ENCODE measurements at regions not wholly inside any gene's neighbourhood (a gene's known extent, or its start where the extent isn't known, plus 50 kb on each side); places are given as distances from the start of the nearest gene placed in this dataset.

DNA sequence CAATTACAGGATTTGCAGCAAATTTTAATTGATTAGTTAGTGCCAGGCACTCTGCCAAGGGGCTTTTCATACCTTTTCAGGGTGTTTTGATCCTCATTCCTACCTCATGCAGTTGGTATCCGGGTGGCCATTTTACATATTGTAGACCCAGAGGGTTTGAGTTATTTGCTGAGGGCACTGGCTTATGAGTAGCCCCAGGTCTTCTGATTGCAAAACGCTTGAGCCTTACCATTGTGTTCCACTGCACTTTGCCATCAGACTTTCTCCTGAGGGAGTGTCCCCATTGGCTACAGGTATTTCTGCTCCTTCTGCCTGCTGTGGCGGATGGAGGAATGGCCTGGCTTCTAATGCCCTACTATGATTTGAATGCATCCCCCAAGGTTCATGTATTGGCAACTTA is 257.8 kb upstream of the CRY1 start:
- no peak for ATAC-seq

DNA sequence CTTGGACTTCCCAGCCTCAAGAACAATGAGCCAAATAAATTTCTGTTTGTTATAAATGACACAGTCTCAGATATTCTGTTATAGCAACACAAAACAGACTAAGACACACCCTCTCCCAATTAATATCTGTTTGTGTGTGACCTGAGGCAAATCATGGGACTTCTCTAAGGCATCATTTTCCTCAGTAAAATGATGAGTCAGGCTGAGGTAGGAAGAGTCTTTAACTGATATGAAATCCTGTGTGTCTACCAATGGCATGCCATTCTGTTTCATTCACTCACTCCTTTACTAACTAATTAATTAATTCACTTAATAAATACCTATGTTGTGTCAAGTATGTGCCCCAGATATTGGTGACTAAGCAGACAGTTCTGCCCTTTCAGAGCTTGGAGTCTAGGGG is 258.4 kb upstream of the CRY1 start:
- no peak for ATAC-seq

DNA sequence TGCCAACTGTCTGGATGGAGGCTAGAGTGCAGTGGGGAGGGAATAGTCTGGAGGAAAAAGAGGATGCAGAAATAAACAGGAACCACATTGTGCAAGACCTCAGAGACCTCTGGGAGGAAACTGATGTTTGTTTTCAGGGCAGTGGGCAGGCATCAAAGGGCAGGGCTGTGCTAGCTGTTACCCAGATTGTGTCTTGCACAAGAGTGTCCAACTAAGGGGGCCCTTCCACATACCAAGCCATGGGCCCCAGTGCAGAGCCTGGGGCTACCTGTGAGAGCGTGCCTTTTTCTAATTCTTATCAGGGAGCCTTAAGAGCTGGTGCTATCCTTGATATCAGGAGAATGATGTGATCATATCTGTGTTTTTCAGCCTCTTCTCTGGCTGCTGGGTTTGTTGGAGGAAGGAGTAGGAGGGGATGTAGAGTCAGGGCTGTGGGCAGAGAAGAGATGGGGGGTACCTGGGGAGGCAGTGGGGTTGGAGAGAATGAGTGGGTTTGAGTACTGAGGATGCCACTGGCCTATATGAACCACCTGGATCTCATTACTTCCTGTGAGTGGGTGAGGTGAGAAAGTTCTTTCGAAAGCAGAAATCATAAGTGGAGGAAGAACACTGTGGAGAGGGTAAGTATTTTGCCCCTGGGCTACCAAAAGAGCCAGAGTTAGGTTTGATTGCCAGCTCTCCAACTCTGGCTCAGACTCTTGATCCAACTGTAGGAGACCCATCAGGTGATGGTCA is 259.2 kb upstream of the CRY1 start:
- ATAC-seq: no peak

DNA sequence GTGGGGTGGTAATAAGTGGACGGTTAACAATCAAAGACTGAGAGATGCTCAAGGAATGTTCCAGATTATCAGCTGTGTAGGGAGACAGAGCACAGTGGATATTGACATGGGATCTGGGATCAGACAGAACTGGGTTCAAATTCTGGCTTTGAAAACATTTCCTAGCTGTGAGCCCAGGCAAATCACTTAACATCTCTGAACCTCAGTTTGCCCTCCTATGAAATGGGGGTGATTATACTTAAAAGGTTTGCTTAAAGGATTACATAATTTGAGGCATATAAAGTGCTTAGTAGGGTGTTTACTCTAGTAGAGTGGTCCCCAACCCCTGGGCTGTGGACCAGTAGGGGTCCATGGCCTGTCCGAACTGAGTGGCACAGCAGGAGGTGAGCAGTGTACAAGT is 260.0 kb upstream of the CRY1 start:
- ATAC-seq: no peak

DNA sequence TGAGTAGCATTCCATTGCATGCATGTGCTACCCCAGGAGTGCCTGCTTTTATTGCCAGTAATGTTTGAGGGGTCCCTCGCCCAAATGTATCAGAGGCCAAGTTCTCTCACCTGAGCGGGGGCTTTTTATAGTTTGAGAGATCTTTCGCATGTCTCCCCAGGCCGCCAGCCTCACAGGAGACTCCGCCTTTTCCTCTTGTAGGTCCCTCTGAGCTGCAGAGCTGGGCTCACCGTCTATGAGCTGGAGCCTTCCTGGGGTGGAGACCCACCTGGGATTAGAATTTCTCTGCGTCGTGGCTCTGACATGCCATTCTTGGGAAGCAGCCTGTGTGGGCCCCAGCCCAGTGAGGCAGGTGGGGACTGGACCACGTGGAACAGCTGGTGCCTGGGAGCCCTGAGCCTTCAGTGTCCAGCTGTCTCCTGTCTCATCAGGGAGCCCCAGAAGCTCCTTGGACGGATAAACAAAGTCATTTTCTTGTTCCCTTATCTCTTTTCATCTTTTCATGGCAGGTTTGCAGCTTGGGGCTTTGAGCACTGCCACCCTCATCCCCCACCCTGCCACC is 261.7 kb upstream of the CRY1 start:
- no peak for ATAC-seq

DNA sequence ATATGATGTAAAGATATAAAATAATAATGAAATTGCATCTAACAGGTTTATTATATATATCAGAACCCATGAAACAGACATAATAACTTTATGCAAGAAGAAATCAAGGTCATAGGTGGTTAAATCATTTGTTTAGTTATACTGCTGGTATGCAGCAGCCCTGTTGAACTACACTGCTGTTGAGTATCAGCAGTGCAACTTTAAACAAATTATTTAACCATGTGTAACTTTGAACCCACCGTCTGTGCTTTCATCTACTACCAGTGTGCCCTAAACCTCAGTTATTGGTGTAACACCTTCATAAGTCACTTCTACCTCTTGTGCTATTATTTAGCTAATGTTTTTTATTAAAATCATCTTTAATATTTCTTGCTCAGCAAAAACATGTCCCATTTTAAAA is 262.3 kb upstream of the CRY1 start:
- no peak for ATAC-seq

DNA sequence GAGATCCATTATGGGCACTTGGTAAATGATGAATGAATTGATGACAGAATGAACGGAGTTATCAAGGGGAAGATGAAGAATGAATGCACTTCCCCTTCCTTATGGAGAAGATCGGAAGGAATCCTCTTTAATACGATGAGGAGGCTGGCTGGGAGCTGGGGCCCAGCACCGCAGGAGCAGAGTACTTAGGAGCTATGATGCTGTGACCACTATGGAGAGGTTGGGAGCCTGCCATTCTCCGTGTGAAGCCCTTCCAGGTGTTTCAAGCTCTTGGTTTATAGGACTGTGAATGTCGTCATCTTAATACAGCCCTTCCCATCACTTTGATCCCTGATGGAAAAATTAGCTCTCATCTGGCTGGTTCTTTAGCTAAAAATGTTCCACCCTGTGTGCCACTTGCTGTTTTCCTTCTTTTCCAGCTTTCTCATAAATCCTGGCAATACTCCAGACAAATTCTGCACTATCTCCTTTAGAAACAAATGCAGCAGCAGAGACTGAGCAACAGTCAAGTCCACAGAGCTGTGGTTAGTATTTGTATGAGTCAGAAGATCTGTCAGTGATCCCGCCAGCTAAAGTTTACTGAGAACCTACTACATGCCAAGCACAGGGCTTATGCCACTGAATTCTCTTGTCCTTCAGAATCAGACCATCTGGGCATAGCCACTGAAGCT is 263.1 kb upstream of the CRY1 start:
- ATAC-seq: peak; percentile 48

DNA sequence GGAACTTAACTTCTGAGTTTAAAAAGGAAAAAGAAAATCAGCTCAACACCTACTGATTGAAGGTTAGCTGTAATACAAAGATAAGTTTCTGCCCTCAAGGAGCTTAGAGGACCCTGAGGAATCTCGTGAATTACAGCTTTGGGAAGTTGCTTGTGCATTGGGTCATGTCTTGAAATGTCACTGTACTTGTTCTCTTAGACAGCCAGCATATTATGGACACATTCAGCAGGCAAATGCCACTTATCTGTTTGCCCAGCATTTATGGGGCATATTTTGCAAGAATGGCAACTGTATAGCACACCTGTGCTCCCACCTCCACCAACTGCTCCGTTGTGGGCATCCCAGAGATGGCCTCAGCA is 263.6 kb upstream of the CRY1 start:
- ATAC-seq: no peak

DNA sequence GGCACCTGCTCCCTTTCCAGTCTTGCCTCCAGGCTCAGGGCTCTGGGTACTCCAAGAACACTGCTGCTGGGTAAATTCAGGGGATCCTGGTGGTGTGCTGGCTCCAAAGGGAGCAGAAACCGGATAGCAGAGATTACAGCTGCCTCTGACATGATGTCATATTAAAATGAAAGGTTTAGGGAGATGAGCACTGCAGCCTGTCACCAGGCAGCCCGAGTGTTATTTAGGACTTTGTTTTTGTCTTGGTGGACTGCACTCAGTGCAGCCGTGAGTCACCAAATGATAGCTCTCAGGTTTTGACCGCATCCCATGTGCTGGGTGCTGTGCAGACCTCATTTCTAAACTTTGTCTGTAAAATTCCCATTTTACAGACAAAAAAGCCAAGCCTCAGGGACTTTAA is 266.0 kb upstream of the CRY1 start:
- ATAC-seq: peak; percentile 20

DNA sequence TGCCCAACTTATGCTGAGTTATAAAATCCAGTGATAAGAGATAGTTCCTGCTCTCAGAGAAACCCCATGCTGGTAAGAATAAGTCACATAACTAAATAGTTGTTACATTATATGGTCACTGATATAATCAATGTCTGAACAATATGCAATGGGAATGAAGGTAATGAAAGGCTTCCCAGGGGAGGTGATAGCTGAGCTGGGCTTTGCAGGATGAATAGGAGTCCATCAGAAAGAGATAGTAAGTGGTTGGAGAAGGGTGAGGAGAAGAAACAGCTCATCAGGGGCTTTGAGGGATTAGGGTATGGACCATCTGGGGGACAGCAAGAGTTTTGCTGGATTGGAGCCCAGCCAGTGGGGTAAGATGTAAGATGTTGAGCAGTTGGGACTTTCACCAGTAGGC is 266.7 kb upstream of the CRY1 start:
- ATAC-seq: no peak

DNA sequence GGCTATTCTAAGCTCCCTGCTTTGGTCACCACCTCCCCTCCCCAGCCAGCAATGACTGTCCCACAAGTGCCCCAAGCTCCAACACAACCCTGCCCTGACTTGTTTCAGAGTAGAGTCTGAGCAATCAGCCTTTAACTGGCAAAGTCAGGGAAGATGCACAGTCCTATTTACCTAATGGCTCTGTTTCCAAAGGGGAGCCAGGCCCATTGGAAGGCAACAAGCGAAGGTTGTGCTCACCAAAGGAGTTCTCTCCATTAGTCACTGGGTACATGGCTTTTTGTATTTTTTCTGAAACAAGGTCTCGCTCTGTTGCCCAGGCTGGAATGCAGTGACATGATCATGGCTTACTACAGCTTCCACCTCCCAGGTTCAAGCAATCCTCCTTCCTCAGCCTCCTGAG is 267.1 kb upstream of the CRY1 start:
- peak; percentile 89 for ATAC-seq

DNA sequence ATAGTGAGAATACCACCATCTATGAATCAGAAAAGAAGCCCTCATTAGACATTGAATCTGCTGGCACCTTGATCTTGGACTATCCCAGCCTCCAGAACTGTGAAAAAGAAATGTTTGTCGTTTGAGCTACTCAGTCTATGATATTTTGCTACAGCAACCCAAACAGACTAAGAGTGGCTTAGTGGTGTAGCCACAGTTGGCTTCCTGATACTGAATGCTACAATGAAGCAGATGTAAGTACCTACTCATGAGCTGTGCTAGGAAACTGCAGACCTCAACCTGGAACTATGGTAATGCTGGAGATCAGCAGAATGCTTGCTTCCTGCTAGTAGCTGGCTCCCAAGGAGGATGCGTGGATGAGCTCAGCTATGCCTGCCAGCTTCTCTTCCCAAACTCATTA is 268.6 kb upstream of the CRY1 start:
- ATAC-seq: no peak

DNA sequence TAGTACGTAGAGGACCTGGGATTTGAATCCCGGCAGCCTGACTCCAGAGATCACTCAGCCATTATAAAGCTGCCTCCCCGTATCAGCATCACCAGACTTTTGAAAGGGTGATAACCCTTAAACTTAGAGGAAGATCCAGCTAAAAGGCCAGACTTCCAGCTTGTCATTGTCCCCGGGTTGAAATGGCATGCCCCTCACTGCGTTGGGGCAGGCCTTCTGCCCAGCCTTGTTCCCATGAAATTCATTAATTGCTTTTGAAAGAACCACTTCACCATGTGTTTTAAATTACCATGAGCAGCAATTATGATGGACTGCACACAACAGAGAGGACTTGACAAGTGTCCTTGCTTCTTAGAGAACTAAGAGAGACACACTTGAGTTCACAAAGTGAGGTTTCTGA is 269.6 kb upstream of the CRY1 start:
- ATAC-seq: no peak

DNA sequence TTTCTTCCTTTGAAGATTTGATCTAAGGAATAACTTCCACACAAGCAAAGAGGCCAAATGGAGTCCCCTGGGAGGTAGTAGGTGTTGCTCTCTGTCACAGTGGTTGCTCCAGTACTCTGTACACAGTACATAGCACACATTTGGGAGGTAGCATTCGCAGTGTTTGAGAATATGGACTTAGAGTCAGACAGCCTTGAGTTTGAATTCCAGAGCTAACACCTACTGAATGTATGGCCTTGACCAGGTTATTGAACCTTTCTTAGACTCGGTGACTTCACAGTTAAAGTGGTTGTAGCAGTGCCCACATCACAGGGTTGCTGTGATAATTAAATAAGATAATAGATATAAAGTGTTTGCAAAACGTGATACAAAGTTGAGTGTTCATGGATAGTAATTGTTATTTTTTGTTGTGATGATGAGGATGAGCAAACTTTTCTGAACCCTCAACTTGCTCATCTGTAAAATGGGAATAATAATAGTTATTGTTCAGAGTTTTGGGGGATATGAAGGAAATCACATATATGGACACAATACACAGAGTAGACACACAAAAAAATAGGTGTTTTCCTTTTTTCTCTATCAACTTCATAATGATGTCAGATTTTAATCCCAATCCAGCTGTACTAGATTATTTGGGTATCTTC is 271.6 kb upstream of the CRY1 start:
- no peak for ATAC-seq

DNA sequence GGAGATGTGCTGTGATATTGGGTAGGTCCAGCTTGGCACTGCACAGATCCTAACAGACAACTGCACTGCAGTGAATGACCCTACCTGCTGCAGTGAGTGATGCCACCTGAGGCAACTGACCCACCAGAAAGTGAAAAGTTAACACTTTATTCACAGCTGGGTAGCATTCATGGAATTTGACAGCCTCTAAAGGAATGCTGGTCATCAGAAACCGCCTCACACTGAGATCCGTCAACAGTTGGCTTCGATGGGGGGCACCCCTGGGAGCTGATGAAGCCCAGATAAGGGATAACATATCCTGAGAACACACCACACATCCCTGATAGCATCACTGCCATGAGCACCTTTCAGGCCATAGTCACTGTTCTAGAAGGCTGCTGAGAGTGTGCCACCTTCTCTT is 272.4 kb upstream of the CRY1 start:
- peak; percentile 25 for ATAC-seq

DNA sequence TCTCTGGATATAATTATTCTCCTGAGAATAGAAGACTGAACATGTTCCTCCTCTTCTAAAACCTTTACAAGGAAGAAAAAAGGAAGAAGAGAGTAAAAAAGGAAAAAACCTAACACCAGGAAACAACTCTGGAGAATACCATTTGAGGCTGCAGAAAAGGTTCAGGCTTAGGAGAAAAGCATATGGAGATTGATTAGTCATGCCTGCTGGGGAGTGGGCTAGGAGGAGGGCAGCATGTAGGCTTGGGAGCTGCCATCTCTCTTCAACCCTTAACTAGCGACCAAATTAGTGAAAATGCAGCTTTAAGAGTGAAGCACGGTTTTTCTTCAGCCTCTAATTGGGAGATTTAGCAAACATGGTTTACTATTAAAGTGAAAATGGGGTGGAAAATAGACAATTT is 273.0 kb upstream of the CRY1 start:
- ATAC-seq: no peak

DNA sequence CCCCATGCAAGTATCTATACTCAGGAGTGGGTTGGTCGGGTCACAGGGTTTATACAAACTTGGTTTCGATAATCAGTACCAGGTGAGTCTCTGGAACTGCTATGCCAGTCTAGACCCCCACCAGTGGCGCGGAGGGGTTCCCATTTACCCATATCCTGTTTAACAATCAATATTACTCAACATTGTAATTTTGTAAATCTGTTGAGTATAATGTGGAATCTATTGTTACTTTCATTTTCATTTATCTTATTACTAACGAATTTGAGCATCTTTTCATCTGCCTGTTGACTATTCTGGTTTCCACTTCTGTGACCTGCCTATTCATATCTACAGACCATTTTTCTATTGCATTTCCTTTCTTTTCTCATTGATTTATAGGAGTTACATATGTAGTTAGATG is 275.2 kb upstream of the CRY1 start:
- ATAC-seq: no peak

DNA sequence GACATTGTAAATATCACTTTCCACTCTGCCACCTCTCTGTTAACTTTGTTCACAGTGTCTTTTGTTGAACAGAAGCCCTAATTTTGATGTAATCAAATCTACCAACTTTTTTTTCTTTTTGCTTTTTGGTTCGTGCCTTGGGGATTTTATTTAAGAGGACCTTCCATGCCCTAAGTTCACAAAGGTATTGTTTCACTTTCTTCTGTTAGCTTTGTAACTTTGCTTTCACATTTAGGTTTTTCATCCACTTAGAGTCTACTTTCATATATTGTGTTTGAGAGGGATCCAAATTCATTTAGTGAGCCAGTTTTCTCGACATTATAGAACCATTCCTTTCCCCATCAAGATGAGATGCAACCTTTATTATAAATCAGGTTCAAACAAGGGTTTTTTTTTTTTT is 275.7 kb upstream of the CRY1 start:
- ATAC-seq: no peak

DNA sequence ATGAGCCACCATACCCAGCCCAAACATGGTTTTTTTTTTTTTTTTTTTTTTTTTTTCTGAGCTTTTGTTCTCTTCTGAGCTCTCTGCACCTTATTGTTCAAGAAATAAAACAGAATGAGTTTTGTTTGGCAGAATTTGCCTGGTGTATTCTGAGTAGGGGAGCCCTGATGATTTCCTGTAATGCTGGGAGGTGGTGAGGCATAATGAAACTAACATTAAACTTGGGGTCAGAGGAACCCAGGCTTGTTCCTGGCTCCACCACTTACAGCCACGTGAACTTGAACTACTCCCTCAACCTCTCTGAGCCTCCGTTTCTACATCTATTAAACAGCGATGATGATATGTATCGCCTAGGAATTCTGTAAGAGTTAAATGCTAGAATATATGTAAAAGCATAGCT is 276.3 kb upstream of the CRY1 start:
- ATAC-seq: no peak

DNA sequence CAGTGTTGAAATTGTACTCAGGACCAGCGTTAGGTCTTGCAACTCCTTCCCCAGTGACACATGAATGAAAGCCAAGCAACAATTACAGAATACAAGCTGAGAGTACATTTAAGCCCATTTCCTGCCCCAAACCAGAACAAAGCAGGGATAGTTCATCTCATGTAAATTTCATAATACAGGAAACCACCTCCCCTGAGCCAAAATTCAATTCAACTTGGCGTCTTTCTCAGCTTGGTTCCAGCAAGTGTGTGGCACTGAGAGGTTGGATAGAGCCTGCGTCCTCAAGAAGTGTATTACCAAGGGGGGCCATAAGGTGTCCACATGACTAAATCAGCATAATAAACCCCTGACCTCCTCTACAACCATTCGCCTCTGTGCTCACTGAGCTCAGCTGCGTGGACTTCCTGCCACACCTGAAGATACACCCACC is 278.9 kb upstream of the CRY1 start:
- ATAC-seq: peak; percentile 76

DNA sequence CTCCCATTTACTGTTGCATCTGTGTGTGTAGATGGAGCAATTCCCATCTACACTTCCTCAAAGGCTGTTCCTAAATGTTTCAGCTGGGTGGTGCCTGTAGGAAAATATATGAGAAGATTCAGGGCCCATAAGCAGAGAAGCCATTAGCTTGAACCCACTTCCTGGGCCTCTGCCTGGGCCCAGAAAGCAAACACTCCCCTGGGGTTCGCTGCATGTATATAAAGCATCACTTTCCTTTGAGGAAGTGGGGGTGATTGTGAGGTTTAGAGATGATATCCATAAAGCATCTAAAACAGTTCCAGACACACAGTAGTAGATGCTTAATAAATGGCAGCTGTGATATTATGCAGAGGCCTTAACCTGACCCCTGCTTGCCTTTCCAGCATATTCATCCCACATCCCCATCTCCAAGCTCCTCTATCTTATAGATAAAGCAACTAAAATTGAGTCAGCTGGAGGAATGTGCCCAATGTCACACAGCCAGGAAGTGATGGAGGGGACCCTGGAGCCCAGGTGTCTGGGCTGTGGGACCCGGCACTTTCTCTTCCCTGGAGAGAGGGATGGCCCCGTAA is 280.0 kb upstream of the CRY1 start:
- no peak for ATAC-seq

DNA sequence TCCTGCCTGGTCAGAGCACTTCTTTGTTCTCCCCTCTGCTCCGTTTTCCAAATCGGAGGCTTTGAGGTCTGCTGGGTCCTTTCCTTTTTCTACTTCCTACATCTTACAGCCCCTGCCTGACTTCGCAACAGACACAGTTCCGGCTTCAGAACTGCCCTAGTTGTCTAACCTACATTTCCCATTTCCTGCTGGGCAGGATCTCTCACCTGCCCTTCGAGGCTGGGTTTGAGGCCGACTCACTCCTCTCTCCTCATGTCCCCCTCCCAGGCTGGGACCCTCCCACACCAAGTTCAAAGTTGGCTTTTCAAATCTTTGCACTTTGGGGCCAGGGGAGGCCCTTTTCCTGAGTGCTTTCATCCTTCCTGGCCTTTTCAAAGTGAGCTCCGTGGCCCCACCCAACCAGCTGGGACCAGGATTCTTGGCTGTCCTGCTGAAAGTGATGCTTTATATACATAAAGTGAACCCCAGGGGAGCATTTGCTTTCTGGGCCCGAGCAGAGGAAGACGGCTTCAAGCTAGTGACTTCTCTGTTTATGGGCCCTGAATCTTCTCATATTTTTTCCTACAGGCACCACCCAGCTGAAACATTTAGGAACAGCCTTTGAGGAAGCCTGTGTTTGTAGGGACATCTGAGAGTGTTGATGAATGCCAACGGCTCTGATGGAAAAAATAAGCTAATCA is 281.0 kb upstream of the CRY1 start:
- ATAC-seq: no peak

DNA sequence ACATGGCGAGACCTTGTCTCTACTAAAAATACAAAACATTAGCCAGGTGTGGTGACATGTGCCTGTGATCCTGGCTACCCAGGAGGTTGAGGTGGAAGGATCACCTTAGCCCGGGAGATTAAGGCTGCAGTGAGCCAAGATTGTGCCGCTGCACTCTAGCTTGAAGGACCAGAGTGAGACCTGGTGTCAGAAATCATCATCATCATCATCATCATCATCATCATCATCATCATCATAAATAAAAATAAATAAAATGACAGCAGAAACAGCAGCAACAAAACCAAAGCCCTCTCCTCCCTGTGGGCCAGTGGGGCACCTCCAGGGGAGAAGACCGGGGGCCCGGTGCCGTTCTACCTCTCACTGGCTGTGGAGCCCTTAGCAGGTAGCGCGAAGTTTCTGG is 281.9 kb upstream of the CRY1 start:
- no peak for ATAC-seq
